Suprapubic skin (tissue), 4 donors: ENCODE measurements at regions not wholly inside any gene's neighbourhood (a gene's known extent, or its start where the extent isn't known, plus 50 kb on each side); places are given as distances from the start of the nearest gene placed in this dataset.

Experiments
- DNase-seq, 2 donors: peaks; one replicate each; pipeline ENCODE4 v3.0.0-alpha.2; 2019; ENCODE audit warnings: low spot score in 2 of 2
- H3K27ac ChIP-seq: fragments of 200-600 bp; sonication (generic); one replicate; pipeline ENCODE4 v1.5.1; 2019
- H3K27me3 ChIP-seq: fragments of 200-600 bp; sonication (generic); one replicate; pipeline ENCODE4 v1.5.1; 2019
- H3K36me3 ChIP-seq: fragments of 200-600 bp; sonication (generic); one replicate; pipeline ENCODE4 v1.5.1; 2019
- H3K4me1 ChIP-seq: fragments of 200-600 bp; sonication (generic); one replicate; pipeline ENCODE4 v1.5.1; 2019
- H3K4me3 ChIP-seq: fragments of 200-600 bp; sonication (generic); one replicate; pipeline ENCODE4 v1.5.1; 2019; ENCODE audit warnings: mild to moderate bottlenecking
- H3K9me3 ChIP-seq: fragments of 200-600 bp; sonication (generic); one replicate; pipeline ENCODE4 v1.5.1; 2019
- CTCF ChIP-seq, 2 donors: fragments of 200-600 bp in 1 of 2; fragments of 450-650 bp in 1 of 2; sonication (generic) in 1 of 2; IDR thresholded peaks; one replicate each; pipeline ENCODE4 v1.5.1; 2016 to 2019; ENCODE audit warnings: antibody characterized with exemption in 2 of 2, mild to moderate bottlenecking in 1 of 2, moderate library complexity in 1 of 2
- EP300 ChIP-seq: sonication (generic); formaldehyde crosslinking; IDR thresholded peaks from one replicate; pipeline ENCODE4 v1.6.1; 2017; ENCODE audit warnings: antibody characterized with exemption
- POLR2A ChIP-seq, 2 donors: fragments of 450-650 bp; IDR thresholded peaks; one replicate each; pipeline ENCODE4 v1.6.1; 2017; ENCODE audit warnings: antibody characterized with exemption in 2 of 2, mild to moderate bottlenecking in 2 of 2, moderate library complexity in 2 of 2
- POLR2AphosphoS5 ChIP-seq, 3 donors: sonication (generic); formaldehyde crosslinking; IDR thresholded peaks; one replicate each; pipeline ENCODE4 v1.6.1; 2017; ENCODE audit warnings: antibody characterized with exemption in 3 of 3
- WGBS: methylation state at CpG from one replicate; pipeline ENCODE4 v1.1.5; 2018; 5-methylcytosine and 5-hydroxymethylcytosine counted together

- no peak overlapping the region for H3K4me3 ChIP-seq
Observed at GRCh38 chr1:224486801-224487583, 52.4 kb upstream of the WDR26 start.

GRCh38 chr1:224488806-224489499, 54.4 kb upstream of the WDR26 start:
- H3K4me1 ChIP-seq: no peaks in the 10 kb centered on the region
- no peaks in the 10 kb centered on the region for H3K36me3 ChIP-seq
- H3K9me3 ChIP-seq: no peaks in the 10 kb centered on the region
- no peak for TF ChIP-seq EP300
- TF ChIP-seq POLR2AphosphoS5 (IDR thresholded peaks at IDR 0.05): no peak
- no peak for TF ChIP-seq POLR2A (IDR thresholded peaks at IDR 0.05)
- TF ChIP-seq CTCF (IDR thresholded peaks at IDR 0.05): no peak
- 94% methylated on average over 2 of the region's 2 CpGs for WGBS
- H3K27me3 ChIP-seq: no peaks in the 10 kb centered on the region
- no peak overlapping the region for H3K4me3 ChIP-seq
- no peak overlapping the region for H3K27ac ChIP-seq
- no peak for DNase-seq

More at GRCh38 chr1:224486801-224487583, 52.4 kb upstream of the WDR26 start:
- 80% methylated on average over 6 of the region's 6 CpGs for WGBS
- TF ChIP-seq POLR2AphosphoS5 (IDR thresholded peaks at IDR 0.05) (no peak), POLR2A (IDR thresholded peaks at IDR 0.05) (no peak), CTCF (IDR thresholded peaks at IDR 0.05) (no peak), EP300 (no peak)
- H3K9me3 ChIP-seq: no peaks in the 10 kb centered on the region
- no peaks in the 10 kb centered on the region for H3K27me3 ChIP-seq
- H3K4me1 ChIP-seq: peaks cover 8% of the 10 kb centered on the region
- DNase-seq: no peak
- no peaks in the 10 kb centered on the region for H3K36me3 ChIP-seq
- H3K27ac ChIP-seq: no peak overlapping the region

GRCh38 chr1:224489534-224490365, 55.2 kb upstream of the WDR26 start:
- WGBS: 72% methylated on average over 5 of the region's 5 CpGs
- Histone ChIP-seq H3K27ac (no peak overlapping the region), H3K27me3 (no peaks in the 10 kb centered on the region), H3K4me3 (no peak overlapping the region), H3K9me3 (no peaks in the 10 kb centered on the region), H3K36me3 (no peaks in the 10 kb centered on the region), H3K4me1 (no peaks in the 10 kb centered on the region)
- no peak for DNase-seq
- TF ChIP-seq POLR2AphosphoS5 (IDR thresholded peaks at IDR 0.05) (no peak), CTCF (IDR thresholded peaks at IDR 0.05) (no peak), POLR2A (IDR thresholded peaks at IDR 0.05) (no peak), EP300 (no peak)

GRCh38 chr1:224490549-224491537, 56.2 kb upstream of the WDR26 start:
- H3K4me1 ChIP-seq: no peaks in the 10 kb centered on the region
- H3K9me3 ChIP-seq: no peaks in the 10 kb centered on the region
- no peak overlapping the region for H3K4me3 ChIP-seq
- DNase-seq: no peak
- 85% methylated on average over 7 of the region's 7 CpGs for WGBS
- no peak overlapping the region for H3K27ac ChIP-seq
- no peaks in the 10 kb centered on the region for H3K27me3 ChIP-seq
- H3K36me3 ChIP-seq: no peaks in the 10 kb centered on the region
- TF ChIP-seq POLR2A (IDR thresholded peaks at IDR 0.05) (no peak), POLR2AphosphoS5 (IDR thresholded peaks at IDR 0.05) (no peak), CTCF (IDR thresholded peaks at IDR 0.05) (no peak), EP300 (no peak)
